AG04450 (cell line): ENCODE measurements at regions not wholly inside any gene's neighbourhood (a gene's known extent, or its start where the extent isn't known, plus 50 kb on each side); places are given as distances from the start of the nearest gene placed in this dataset.

Experiments used
- CTCF ChIA-PET: fragments of 300-600, 350-600 bp; formaldehyde crosslinking; extraction: SDS; loops from one replicate; lab custom pipeline; 2022; ENCODE audit warnings: antibody characterized with exemption, inconsistent platforms; lab: Charles Lee
- POLR2A ChIA-PET: fragments of 350-600 bp; formaldehyde crosslinking; extraction: SDS; loops from one replicate; lab custom pipeline; 2021; ENCODE audit warnings: antibody characterized with exemption, inconsistent platforms; lab: Yijun Ruan, JAX
- DNase-seq: peaks from one replicate; pipeline ENCODE4 v3.0.0-alpha.2; 2011; ENCODE audit warnings: low read depth, low spot score
- H3K27ac ChIP-seq: one replicate; pipeline ENCODE4 v1.5.1; 2012; ENCODE audit warnings: low read depth, low read length, control low read depth
- H3K27me3 ChIP-seq: one replicate; pipeline ENCODE4 v1.6.0; 2012; ENCODE audit warnings: low read length; ENCODE audit not compliant: control insufficient read depth, insufficient read depth
- H3K4me3 ChIP-seq: 2 replicates; pipeline ENCODE4 v1.5.1; 2011; ENCODE audit warnings: mild to moderate bottlenecking, low read depth, low read length, control low read depth
- H3K9me3 ChIP-seq: 2 replicates; pipeline ENCODE4 v1.5.1; 2012; ENCODE audit warnings: low read length; ENCODE audit not compliant: control insufficient read depth, insufficient read depth
- CTCF ChIP-seq: IDR thresholded peaks from 2 replicates; pipeline ENCODE4 v1.5.1; 2011; ENCODE audit warnings: low read depth, low read length, control low read depth, inconsistent platforms

DNA sequence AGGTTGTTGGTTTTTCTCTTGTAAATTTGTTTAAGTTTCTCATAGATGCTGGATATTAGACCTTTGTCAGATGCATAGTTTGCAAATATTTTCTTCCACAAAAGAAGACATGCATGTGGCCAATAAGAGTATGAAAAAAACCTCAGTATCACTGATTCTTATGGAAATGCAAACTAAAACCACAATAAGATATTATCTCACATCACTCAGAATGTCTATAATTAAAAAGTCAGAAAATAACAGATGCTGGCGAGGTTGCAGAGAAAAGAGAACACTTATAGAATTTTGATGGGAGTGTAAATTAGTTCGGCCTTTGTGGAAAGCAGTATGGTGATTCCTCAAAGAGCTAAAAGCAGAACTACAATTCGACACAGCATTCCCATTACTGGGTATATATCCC is 1355.6 kb downstream of the FAM133A start:
- Histone ChIP-seq H3K27me3 (no peaks in the 10 kb centered on the region), H3K4me3 (no peak overlapping the region), H3K27ac (no peak overlapping the region), H3K9me3 (no peaks in the 10 kb centered on the region)
- no peak for DNase-seq
- TF ChIP-seq CTCF, result no peak
- CTCF ChIA-PET, result no interaction called here
- POLR2A ChIA-PET, result no interaction called here

DNA sequence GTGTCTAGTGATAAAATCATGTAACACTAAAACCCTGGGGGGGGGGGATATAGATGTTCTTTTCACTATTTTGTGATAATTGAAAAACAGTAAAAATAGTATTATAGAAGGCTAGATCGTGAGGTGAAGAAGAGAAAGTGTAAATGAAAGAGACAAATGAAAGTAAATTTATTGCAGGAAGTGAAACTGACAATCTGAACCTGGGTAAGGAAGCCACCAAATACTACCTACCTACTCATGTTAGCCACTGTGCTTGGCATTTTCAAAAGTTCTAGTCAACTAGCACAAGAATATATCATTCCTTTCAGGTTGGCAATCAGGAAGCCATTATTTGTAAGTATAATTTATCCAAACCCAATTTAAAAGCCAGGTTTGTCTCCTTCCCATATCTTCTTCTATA is 1366.1 kb downstream of the FAM133A start:
- H3K27ac ChIP-seq, result no peak overlapping the region
- DNase-seq, result no peak
- ChIA-PET CTCF (no interaction called here), POLR2A (no interaction called here)
- no peak for TF ChIP-seq CTCF
- H3K9me3 ChIP-seq, result no peaks in the 10 kb centered on the region
- H3K27me3 ChIP-seq, result no peaks in the 10 kb centered on the region
- H3K4me3 ChIP-seq, result no peak overlapping the region

- POLR2A ChIA-PET, result no interaction called here
- TF ChIP-seq CTCF, result no peak
- Histone ChIP-seq H3K9me3 (no peaks in the 10 kb centered on the region), H3K27me3 (no peaks in the 10 kb centered on the region), H3K4me3 (no peak overlapping the region), H3K27ac (no peak overlapping the region)
- CTCF ChIA-PET, result no interaction called here
- no peak for DNase-seq
Measured at GRCh38 chrX:95044331-95044730, 1370.3 kb downstream of the FAM133A start.

DNA sequence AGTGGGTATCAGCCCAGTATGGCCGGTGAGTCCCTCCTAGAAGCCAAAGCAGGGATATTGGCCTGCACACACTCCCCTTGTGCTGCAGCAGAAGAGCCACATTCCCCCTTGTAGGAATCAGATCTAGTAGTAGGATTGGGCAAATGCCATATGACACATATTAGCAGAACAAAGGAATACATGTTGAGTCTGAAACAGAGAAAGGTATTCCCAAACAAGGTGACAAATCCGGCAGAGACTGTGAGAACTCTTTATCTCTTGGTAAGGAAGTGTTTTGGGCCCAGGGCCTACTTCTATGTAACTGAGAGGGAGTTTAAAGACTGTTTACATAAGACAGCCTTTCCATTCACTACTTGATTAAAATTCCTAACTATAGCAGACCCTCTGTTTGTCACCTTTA is 1382.0 kb downstream of the FAM133A start:
- Histone ChIP-seq H3K27ac (no peak overlapping the region), H3K4me3 (no peak overlapping the region), H3K27me3 (no peaks in the 10 kb centered on the region), H3K9me3 (no peaks in the 10 kb centered on the region)
- ChIA-PET CTCF (interaction anchor here (1.0 kb wide), 1 partner anchor 20 kb away, joined by 3 read pairs; no protein-coding TSS in a partner anchor), POLR2A (no interaction called here)
- no peak for TF ChIP-seq CTCF
- no peak for DNase-seq

DNA sequence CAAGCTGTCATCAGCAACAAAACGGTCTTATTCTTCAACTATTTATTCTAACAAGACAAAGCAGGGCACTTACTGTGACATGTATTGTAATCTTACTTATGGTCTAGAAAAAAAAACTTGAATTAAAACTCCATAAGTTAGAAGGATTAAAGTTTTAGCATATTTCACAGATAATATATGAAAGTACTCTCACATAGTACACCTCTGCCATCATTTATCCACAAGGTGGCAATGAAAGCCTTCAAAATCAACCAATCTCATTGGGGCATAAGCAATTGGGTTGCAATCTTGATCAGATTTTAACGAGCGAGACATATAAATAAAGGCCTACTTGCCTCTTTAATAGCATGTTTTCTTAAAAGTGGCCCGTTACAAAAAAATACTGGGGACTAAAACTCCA is 1382.9 kb downstream of the FAM133A start:
- Histone ChIP-seq H3K27ac (no peak overlapping the region), H3K4me3 (no peak overlapping the region), H3K27me3 (no peaks in the 10 kb centered on the region), H3K9me3 (no peaks in the 10 kb centered on the region)
- CTCF ChIA-PET, result interaction anchor here (1.4 to 2.2 kb wide), 2 partner anchors 17 to 19 kb away, joined by 3 to 16 read pairs; no protein-coding TSS in a partner anchor
- no peak for DNase-seq
- TF ChIP-seq CTCF, result 0 out of 2 replicates have a peak, but pooled peaks have one; percentile 17
- POLR2A ChIA-PET, result no interaction called here
